GM18498 (cell line): ENCODE measurements at regions not wholly inside any gene's neighbourhood (a gene's known extent, or its start where the extent isn't known, plus 50 kb on each side); places are given as distances from the start of the nearest gene placed in this dataset.
"Not testable (repeated sequence)": the region's sequence is repeated elsewhere in the genome, so short reads cannot be mapped to it uniquely, and the experiment has no call there.

Experiments used
- ATAC-seq: cut with Tn5 transposase; IDR thresholded peaks from one replicate; pipeline ENCODE4 v1.9.1; 2021; ENCODE audit warnings: mild to moderate bottlenecking, moderate library complexity; ENCODE audit not compliant: unreplicated experiment

- ATAC-seq, result no peak
Measured at GRCh38 chr3:40924559-40925141, 274.7 kb upstream of the CTNNB1 start.

- no peak for ATAC-seq
Measured at GRCh38 chr3:40925231-40925630, 274.1 kb upstream of the CTNNB1 start.

GRCh38 chr3:40930131-40930538, 269.2 kb upstream of the CTNNB1 start:
- ATAC-seq, result no peak

- no peak for ATAC-seq
Measured at GRCh38 chr3:40930756-40931155, 268.5 kb upstream of the CTNNB1 start.

GRCh38 chr3:40938591-40938990, 260.7 kb upstream of the CTNNB1 start:
- ATAC-seq, result no peak

- ATAC-seq, result no peak
Measured at GRCh38 chr3:40939030-40939740, 260.1 kb upstream of the CTNNB1 start.

- ATAC-seq, result no peak
Measured at GRCh38 chr3:40939741-40940130, 259.6 kb upstream of the CTNNB1 start.

DNA sequence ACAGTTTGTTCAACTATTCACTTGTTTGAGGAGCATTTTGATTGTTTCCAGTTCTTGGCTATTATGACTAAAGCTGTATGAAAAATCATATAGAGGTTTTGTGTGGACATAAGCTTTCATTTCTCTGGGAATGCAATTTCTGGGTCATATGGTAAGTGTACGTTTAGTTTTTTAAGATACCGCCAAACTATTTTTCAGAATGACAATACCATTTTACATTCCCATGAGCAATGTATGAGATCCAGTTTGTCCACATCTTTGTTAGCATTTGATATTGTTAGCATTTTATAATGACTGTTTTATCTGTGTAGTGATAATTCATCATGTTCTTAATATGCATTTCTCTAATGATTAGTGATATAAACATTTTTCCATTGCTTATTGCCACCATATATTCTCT, 258.7 kb upstream of the CTNNB1 start:
- ATAC-seq, result no peak

DNA sequence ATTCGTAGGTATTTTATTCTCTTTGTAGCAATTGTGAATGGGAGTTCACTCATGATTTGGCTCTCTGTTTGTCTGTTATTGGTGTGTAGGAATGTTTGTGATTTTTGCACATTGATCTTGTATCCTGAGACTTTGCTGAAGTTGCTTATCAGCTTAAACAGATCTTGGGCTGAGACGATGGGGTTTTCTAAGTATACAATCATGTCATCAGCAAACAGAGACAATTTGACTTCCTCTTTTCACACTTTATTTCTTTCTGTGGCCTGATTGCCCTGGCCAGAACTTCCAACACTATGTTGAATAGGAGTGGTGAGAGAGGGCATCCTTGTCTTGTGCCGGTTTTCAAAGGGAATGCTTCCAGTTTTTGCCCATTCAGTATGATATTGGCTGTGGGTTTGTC, 252.3 kb upstream of the CTNNB1 start:
- ATAC-seq, result not testable (repeated sequence)

DNA sequence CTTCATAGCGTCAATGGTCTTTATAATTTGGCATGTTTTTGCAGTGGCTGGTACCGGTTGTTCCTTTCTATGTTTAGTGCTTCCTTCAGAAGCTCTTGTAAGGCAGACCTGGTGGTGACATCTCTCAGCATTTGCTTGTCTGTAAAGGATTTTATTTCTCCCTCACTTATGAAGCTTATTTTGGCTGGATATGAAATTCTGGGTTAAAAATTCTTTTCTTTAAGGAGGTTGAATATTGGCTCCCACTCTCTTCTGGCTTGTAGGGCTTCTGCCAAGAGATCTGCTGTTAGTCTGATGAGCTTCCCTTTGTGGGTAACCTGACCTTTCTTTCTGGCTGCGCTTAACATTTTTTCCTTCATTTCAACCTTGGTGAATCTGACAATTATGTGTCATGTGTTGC, 250.0 kb upstream of the CTNNB1 start:
- not testable (repeated sequence) for ATAC-seq

- ATAC-seq, result no peak
Measured at GRCh38 chr3:40951636-40952035, 247.7 kb upstream of the CTNNB1 start.

DNA sequence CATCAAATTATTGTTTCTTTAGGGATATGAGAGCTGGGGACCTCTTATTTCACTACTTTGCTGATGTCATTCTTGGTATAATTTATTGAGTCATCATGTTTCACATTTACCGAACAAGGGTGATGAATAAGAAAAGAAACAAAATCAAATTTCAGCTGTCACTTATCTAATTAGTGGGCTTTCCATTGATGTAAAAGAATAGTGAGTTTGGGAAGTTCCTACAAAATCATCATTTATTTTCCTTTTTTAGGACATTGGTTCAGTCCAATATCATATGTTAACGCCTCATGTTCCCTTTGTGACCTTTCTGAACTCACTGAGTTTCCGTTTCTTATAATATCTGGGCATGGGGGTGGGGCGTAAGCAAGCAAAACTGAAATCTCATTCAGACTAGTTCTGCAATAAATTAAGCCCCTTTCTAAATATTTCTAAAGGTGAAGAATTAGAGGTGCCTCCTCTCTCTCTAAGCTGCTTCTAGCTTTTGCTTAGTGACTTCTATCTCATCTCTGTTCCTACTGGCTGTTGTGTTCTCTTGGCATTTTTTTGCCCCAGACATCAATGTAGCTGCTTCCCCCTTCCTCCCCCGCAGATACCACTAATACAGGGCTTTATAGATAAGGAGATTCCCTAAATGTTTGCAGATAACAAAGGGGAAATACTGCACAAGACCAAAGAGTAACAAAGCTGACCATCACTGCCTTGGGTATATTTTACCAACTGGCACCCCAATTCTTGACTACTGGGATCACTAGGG, 238.0 kb upstream of the CTNNB1 start:
- no peak for ATAC-seq

DNA sequence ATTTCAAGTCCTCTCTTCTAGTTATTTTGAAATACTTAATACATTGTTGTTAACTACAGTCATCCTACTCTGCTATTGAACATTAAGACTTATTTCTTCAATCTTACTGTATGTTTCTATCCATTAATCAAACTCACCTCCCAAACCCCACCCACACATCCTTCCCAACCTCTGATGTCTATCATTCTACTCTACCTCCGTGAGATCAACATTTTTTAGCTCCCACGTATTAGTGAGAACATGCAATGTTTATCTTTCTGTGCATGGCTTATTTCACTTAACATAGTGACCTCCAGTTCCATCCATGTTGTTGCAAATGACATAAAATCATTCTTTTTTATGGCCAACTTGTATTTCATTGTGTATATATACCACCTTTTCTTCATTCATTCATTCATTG, 236.6 kb upstream of the CTNNB1 start:
- ATAC-seq, result no peak

DNA sequence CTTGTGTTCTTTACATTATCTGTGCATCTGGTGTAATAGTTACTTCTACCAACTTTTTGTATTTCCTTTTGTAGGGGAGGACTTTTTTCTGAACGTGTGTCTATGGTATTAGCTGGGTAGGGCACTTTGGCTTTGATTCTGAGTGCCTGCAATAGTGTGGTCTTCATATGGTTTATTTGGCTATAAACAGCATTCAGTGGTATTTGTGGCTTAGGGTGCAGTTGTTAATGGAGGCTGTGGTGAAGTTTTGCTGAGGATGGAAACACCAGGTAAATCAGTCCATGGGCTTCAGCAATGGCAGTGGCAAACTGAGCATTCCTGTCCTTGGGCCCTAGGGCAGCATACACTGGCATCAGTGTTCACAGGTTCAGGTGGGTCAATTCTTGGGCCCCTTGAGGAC, 230.6 kb upstream of the CTNNB1 start:
- no peak for ATAC-seq

GRCh38 chr3:40969341-40969740, 230.0 kb upstream of the CTNNB1 start:
- ATAC-seq, result no peak

DNA sequence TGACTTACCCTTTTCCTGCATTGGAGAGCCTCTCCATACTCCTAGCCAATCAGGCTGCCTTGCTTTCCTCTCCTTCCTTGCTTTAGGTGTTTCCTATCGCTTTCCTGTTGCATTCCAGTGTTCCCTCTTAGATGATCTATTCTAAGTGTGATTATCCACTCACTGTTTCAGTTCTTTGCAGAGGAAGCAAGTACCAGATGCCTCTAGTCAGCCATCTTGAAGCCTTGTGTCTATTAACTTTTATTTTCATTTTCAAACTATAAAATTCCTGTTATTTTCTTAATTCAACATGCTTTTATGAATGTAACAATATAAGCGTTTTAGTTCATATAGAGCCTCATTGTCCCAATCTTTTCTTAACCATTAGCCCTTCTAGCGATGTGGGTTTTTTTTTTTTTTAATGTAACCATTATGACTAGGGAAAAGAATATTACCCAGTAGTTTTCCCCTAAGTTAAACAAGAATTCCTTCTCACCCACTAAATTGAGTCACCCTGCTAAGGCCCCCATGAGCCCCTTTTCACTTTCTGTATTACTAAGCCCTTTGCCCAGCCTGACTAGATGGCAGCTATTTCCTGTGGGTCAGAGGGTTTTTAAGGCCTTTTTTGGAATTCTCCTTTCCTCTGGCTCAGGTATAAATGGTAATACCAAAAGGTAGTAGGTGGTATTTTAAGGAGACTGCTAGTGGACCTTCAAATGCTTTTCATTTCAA, 229.4 kb upstream of the CTNNB1 start:
- no peak for ATAC-seq

DNA sequence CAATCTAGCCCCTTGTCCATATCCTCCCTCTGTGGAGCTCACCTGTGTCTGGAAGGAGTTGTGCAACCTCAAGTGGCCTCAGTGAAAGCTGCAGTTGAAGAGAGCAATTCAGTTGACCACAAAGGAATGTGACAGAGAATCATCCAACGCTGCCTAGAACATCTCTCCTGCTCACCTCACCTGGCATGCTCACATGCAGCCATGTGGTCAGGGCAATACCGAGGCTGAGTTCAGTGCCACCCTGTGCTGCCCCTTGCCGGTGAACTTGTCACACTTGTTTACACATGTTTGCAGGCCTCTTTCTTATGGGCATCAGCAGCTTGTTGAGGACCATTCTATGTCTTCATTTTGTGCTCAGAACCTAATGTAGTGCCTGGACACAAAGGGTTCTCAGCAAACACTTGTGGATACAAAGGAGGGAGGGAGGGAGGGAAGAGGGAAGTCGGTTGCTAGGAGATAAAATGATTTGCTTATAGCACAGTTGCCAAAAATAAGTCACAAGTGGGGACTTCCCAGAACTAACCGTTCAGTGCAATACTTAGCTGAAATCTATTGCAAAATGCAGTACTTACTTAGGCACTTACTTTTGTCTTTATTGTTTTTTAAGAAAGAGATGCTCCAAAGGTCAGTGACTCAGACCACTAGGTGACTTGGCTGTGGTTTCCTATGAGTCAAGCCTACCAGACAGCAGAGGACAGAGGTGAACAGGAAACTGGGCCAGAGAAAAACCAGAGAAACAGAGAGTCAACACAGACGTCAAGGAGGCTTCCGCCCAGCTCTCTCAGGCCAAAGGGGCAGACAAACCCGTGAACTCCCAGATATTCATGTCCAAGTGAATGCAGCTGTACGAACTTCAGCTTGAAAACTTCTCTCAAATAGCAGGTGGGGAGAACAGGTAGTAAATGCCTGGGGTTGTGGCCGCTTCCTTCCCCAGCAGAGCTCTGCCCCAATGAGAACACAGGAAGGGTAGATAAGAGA, 227.8 kb upstream of the CTNNB1 start:
- peak; percentile 97 for ATAC-seq

DNA sequence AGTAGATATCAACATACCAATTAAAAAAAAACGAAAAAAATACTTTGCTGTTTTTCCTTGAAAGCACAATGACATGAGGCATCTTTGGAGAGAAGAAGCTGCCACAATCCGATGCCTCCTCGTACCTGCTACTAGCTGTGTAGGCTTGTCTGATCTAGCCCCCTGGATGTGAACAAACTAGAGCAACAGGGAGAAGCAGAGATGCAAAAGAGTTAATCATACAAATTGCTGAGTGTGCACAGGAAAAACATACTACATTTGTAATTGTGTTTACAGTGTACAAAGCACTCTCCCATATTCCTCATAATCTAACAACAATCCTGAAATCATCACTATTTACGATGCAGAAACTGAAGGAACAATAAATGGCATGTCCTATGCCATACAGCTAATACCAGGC, 227.0 kb upstream of the CTNNB1 start:
- ATAC-seq, result no peak

- ATAC-seq, result no peak
Measured at GRCh38 chr3:40973141-40973540, 226.2 kb upstream of the CTNNB1 start.

GRCh38 chr3:40975711-40976121, 223.6 kb upstream of the CTNNB1 start:
- no peak for ATAC-seq
